Smooth muscle cell (in vitro differentiated cells): ENCODE measurements at regions not wholly inside any gene's neighbourhood (a gene's known extent, or its start where the extent isn't known, plus 50 kb on each side); places are given as distances from the start of the nearest gene placed in this dataset.
"Not testable (repeated sequence)": the region's sequence is repeated elsewhere in the genome, so short reads cannot be mapped to it uniquely, and the experiment has no call there.

Source experiments
- DNase-seq: peaks from one replicate; lab custom pipeline; 2025; ENCODE audit not compliant: unreplicated experiment; lab: John Stamatoyannopoulos, UW
- H2AFZ ChIP-seq: fragments of 200-600 bp; sonication (generic); 2 replicates; pipeline ENCODE4 v1.6.0; 2016; ENCODE audit warnings: antibody characterized with exemption, low read depth, mild to moderate bottlenecking
- H3F3A ChIP-seq: fragments of 200-600 bp; sonication (generic); 2 replicates; pipeline ENCODE4 v1.6.0; 2017; ENCODE audit warnings: antibody characterized with exemption, low read depth
- H3K27ac ChIP-seq: fragments of 200-600 bp; sonication (generic); 2 replicates; pipeline ENCODE4 v1.5.1; 2016; ENCODE audit warnings: low read depth, mild to moderate bottlenecking
- H3K27me3 ChIP-seq: fragments of 200-600 bp; sonication (generic); 2 replicates; pipeline ENCODE4 v1.6.1; 2016; ENCODE audit warnings: low read depth, mild to moderate bottlenecking
- H3K36me3 ChIP-seq: fragments of 200-600 bp; sonication (generic); 2 replicates; pipeline ENCODE4 v1.5.1; 2016; ENCODE audit warnings: low read depth
- H3K4me1 ChIP-seq: fragments of 200-600 bp; sonication (generic); 2 replicates; pipeline ENCODE4 v1.5.1; 2016; ENCODE audit warnings: low read depth
- H3K4me2 ChIP-seq: fragments of 200-600 bp; sonication (generic); 2 replicates; pipeline ENCODE4 v1.6.0; 2016; ENCODE audit warnings: mild to moderate bottlenecking
- H3K4me3 ChIP-seq: fragments of 200-600 bp; sonication (generic); 2 replicates; pipeline ENCODE4 v1.5.1; 2016; ENCODE audit warnings: mild to moderate bottlenecking
- H3K79me2 ChIP-seq: fragments of 200-600 bp; sonication (generic); 2 replicates; pipeline ENCODE4 v1.6.0; 2016; ENCODE audit warnings: low read depth, mild to moderate bottlenecking
- H3K9ac ChIP-seq: fragments of 200-600 bp; sonication (generic); 2 replicates; pipeline ENCODE4 v1.6.0; 2016; ENCODE audit warnings: low read depth
- H3K9me3 ChIP-seq: fragments of 200-600 bp; sonication (generic); replicated peaks from 2 replicates; pipeline ENCODE4 v1.5.1; 2016; ENCODE audit warnings: low read depth
- H4K20me1 ChIP-seq: fragments of 200-600 bp; sonication (generic); 2 replicates; pipeline ENCODE4 v1.6.0; 2016; ENCODE audit warnings: low read depth
- WGBS: methylation state at CpG from one replicate; pipeline ENCODE4 v1.1.7; 2016; ENCODE audit warnings: low lambda C conversion rate; 5-methylcytosine and 5-hydroxymethylcytosine counted together
- TF ChIP-seq, protein P1 (sequence below): fragments of 200-600 bp; sonication (generic); IDR thresholded peaks from 2 replicates; pipeline ENCODE4 v1.5.1; 2017; ENCODE audit warnings: borderline replicate concordance, mild to moderate bottlenecking, antibody characterized with exemption; ENCODE audit not compliant: insufficient read depth, poor library complexity, severe bottlenecking

- no peaks in the 10 kb centered on the region for H3K27me3 ChIP-seq
- H3K4me1 ChIP-seq: no peaks in the 10 kb centered on the region
- H4K20me1 ChIP-seq: no peaks in the 10 kb centered on the region
- no peak overlapping the region for H2AFZ ChIP-seq
- WGBS: 92% methylated on average over 3 of the region's 3 CpGs
- DNase-seq: no peak
- H3K27ac ChIP-seq: no peak overlapping the region
- no peak overlapping the region for H3K4me2 ChIP-seq
- no peak overlapping the region for H3K4me3 ChIP-seq
- no peak overlapping the region for H3K9ac ChIP-seq
- no peaks in the 10 kb centered on the region for H3F3A ChIP-seq
- H3K36me3 ChIP-seq: no peaks in the 10 kb centered on the region
- H3K9me3 ChIP-seq: no peaks in the 10 kb centered on the region
- TF ChIP-seq, protein P1, sequence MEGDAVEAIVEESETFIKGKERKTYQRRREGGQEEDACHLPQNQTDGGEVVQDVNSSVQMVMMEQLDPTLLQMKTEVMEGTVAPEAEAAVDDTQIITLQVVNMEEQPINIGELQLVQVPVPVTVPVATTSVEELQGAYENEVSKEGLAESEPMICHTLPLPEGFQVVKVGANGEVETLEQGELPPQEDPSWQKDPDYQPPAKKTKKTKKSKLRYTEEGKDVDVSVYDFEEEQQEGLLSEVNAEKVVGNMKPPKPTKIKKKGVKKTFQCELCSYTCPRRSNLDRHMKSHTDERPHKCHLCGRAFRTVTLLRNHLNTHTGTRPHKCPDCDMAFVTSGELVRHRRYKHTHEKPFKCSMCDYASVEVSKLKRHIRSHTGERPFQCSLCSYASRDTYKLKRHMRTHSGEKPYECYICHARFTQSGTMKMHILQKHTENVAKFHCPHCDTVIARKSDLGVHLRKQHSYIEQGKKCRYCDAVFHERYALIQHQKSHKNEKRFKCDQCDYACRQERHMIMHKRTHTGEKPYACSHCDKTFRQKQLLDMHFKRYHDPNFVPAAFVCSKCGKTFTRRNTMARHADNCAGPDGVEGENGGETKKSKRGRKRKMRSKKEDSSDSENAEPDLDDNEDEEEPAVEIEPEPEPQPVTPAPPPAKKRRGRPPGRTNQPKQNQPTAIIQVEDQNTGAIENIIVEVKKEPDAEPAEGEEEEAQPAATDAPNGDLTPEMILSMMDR: no peak
- no peaks in the 10 kb centered on the region for H3K79me2 ChIP-seq
Measured at GRCh38 chr4:18109676-18110075, 88.1 kb upstream of the LCORL start.

- H3K9ac ChIP-seq, H3K79me2 ChIP-seq, H3K4me1 ChIP-seq, H3F3A ChIP-seq, DNase-seq, H2AFZ ChIP-seq, H3K27me3 ChIP-seq, H3K4me2 ChIP-seq, H3K4me3 ChIP-seq, H3K36me3 ChIP-seq, H3K27ac ChIP-seq, H3K9me3 ChIP-seq, H4K20me1 ChIP-seq: not testable (repeated sequence)
- WGBS: 63% methylated on average over 4 of the region's 4 CpGs
Measured at GRCh38 chr4:18107848-18108528, 86.4 kb upstream of the LCORL start.

- Histone ChIP-seq H3F3A (no peaks in the 10 kb centered on the region), H2AFZ (no peak overlapping the region), H3K79me2 (no peaks in the 10 kb centered on the region), H4K20me1 (no peaks in the 10 kb centered on the region), H3K27ac (no peak overlapping the region), H3K4me2 (no peak overlapping the region), H3K36me3 (no peaks in the 10 kb centered on the region), H3K9ac (no peak overlapping the region), H3K4me3 (no peak overlapping the region), H3K4me1 (no peaks in the 10 kb centered on the region), H3K27me3 (no peaks in the 10 kb centered on the region), H3K9me3 (no peaks in the 10 kb centered on the region)
- TF ChIP-seq, protein P1: no peak
- DNase-seq: no peak
- 84% methylated on average over 5 of the region's 5 CpGs for WGBS
Measured at GRCh38 chr4:18106620-18107019, 85.1 kb upstream of the LCORL start.

GRCh38 chr4:18105030-18106011 is 83.8 kb upstream of the LCORL start:
- H3K27ac ChIP-seq: no peak overlapping the region

More at GRCh38 chr4:18105030-18106011, 83.8 kb upstream of the LCORL start:
- WGBS: 71% methylated on average over 4 of the region's 4 CpGs
- Histone ChIP-seq H3K4me2 (no peak overlapping the region), H3K4me1 (no peaks in the 10 kb centered on the region), H3K27me3 (no peaks in the 10 kb centered on the region), H3K4me3 (no peak overlapping the region), H3K9ac (no peak overlapping the region), H2AFZ (no peak overlapping the region), H3F3A (no peaks in the 10 kb centered on the region), H3K79me2 (no peaks in the 10 kb centered on the region), H4K20me1 (no peaks in the 10 kb centered on the region), H3K36me3 (no peaks in the 10 kb centered on the region), H3K9me3 (no peaks in the 10 kb centered on the region)
- DNase-seq: no peak
- TF ChIP-seq, protein P1: no peak
